ENCODE measurements at regions not wholly inside any gene's neighbourhood (a gene's known extent, or its start where the extent isn't known, plus 50 kb on each side); places are given as distances from the start of the nearest gene placed in this dataset.
"Not testable (repeated sequence)": the region's sequence is repeated elsewhere in the genome, so short reads cannot be mapped to it uniquely, and the experiment has no call there.

- 59 to 68% methylated on average over 16 of the region's 16 CpGs for WGBS, 2 donors
- H3K4me3 ChIP-seq (ENCODE audit: low read depth, poor library complexity, severe bottlenecking): no peak overlapping the region
- no peak for TF ChIP-seq POLR2A (IDR thresholded peaks at IDR 0.05)
- TF ChIP-seq CTCF (IDR thresholded peaks at IDR 0.05): no peak
- intact Hi-C loops (cut with DNase I; ENCODE audit: low total_unique reads): no loop called here
- no peak for DNase-seq (ENCODE audit: low spot score in 2 of 2)
Observed at GRCh38 chr4:189740873-189741272, 199.8 kb upstream of the FRG1 start.

GRCh38 chr4:189753092-189753491 lies 187.6 kb upstream of the FRG1 start:
- H3K4me3 ChIP-seq (ENCODE audit: low read depth, poor library complexity, severe bottlenecking); intact Hi-C loops (cut with DNase I; ENCODE audit: low total_unique reads); DNase-seq (ENCODE audit: low spot score in 2 of 2): not testable (repeated sequence)
- 71 to 72% methylated on average over 1 of the region's 1 CpG for WGBS, 2 donors

- no peak for TF ChIP-seq POLR2A (IDR thresholded peaks at IDR 0.05)
- TF ChIP-seq CTCF (IDR thresholded peaks at IDR 0.05): no peak
- DNase-seq (ENCODE audit: low spot score in 2 of 2): no peak
- WGBS, 2 donors: 50 to 52% methylated on average over 3 of the region's 3 CpGs
- intact Hi-C loops (cut with DNase I; ENCODE audit: low total_unique reads): no loop called here
- H3K4me3 ChIP-seq (ENCODE audit: low read depth, poor library complexity, severe bottlenecking): no peak overlapping the region
Observed at GRCh38 chr4:189763583-189763982, 177.1 kb upstream of the FRG1 start.

GRCh38 chr4:189765301-189765700 lies 175.4 kb upstream of the FRG1 start:
- 57 to 69% methylated on average over 10 of the region's 10 CpGs for WGBS, 2 donors
- TF ChIP-seq POLR2A (IDR thresholded peaks at IDR 0.05): no peak
- no peak for TF ChIP-seq CTCF (IDR thresholded peaks at IDR 0.05)
- intact Hi-C loops (cut with DNase I; ENCODE audit: low total_unique reads): no loop called here
- no peak overlapping the region for H3K4me3 ChIP-seq (ENCODE audit: low read depth, poor library complexity, severe bottlenecking)
- no peak for DNase-seq (ENCODE audit: low spot score in 2 of 2)

- DNase-seq (ENCODE audit: low spot score in 2 of 2): no peak
- H3K4me3 ChIP-seq (ENCODE audit: low read depth, poor library complexity, severe bottlenecking): no peak overlapping the region
- intact Hi-C loops (cut with DNase I; ENCODE audit: low total_unique reads): no loop called here
- TF ChIP-seq POLR2A (IDR thresholded peaks at IDR 0.05) (no peak), CTCF (IDR thresholded peaks at IDR 0.05) (no peak)
- 54 to 61% methylated on average over 6 of the region's 6 CpGs for WGBS, 2 donors
Observed at GRCh38 chr4:189765736-189766135, 174.9 kb upstream of the FRG1 start.

- no peak overlapping the region for H3K4me3 ChIP-seq (ENCODE audit: low read depth, poor library complexity, severe bottlenecking)
- no peak for DNase-seq (ENCODE audit: low spot score in 2 of 2)
- TF ChIP-seq POLR2A (IDR thresholded peaks at IDR 0.05) (no peak), CTCF (IDR thresholded peaks at IDR 0.05) (no peak)
- intact Hi-C loops (cut with DNase I; ENCODE audit: low total_unique reads): no loop called here
- 71% methylated on average over 4 of the region's 4 CpGs for WGBS, 2 donors
Observed at GRCh38 chr4:189767941-189768340, 172.7 kb upstream of the FRG1 start.

Data from lower leg skin (tissue), 4 donors.